AG04449 (cell line): ENCODE measurements at regions not wholly inside any gene's neighbourhood (a gene's known extent, or its start where the extent isn't known, plus 50 kb on each side); places are given as distances from the start of the nearest gene placed in this dataset.

Source experiments
- CTCF ChIA-PET: fragments of 350-600 bp; formaldehyde crosslinking; extraction: SDS; loops from one replicate; lab custom pipeline; 2021; ENCODE audit warnings: antibody characterized with exemption; lab: Yijun Ruan, JAX
- POLR2A ChIA-PET: fragments of 400-600, 350-600 bp; formaldehyde crosslinking; extraction: SDS; loops from one replicate; lab custom pipeline; 2020; ENCODE audit warnings: antibody characterized with exemption, inconsistent platforms; lab: Yijun Ruan, JAX
- DNase-seq: peaks from one replicate; pipeline ENCODE4 v3.0.0-alpha.2; 2010; ENCODE audit warnings: low read depth, low spot score
- H3K4me3 ChIP-seq: 2 replicates; pipeline ENCODE4 v1.5.1; 2011; ENCODE audit warnings: low read depth, mild to moderate bottlenecking, control low read depth, low read length
- TF ChIP-seq, protein P1 (sequence below): IDR thresholded peaks from one replicate; pipeline ENCODE4 v1.5.1; 2011; ENCODE audit warnings: mild to moderate bottlenecking, moderate library complexity, low read length, control low read depth, inconsistent platforms; ENCODE audit not compliant: insufficient read depth; ENCODE audit errors: missing control alignments

DNA sequence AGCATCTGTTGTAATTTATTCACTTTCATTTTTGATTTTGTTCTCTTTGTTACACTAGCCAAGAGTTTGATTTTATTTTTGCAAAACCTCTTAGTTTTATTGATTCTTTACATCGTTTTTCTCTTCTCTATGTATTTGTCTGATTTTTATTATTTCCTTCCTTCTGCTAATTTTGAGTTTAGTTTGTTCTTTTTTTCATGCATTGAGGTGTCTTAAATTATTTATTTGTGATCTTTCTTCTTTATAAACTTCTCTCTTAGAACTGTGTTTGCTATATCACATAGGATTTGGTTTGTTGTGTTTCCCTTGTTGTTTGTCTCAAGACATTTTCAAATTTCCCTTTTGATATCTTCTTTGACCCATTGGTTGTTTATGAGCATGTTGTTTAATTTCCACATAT is 51.7 kb upstream of the NFKBIA start:
- H3K4me3 ChIP-seq = no peak overlapping the region
- TF ChIP-seq, protein P1, sequence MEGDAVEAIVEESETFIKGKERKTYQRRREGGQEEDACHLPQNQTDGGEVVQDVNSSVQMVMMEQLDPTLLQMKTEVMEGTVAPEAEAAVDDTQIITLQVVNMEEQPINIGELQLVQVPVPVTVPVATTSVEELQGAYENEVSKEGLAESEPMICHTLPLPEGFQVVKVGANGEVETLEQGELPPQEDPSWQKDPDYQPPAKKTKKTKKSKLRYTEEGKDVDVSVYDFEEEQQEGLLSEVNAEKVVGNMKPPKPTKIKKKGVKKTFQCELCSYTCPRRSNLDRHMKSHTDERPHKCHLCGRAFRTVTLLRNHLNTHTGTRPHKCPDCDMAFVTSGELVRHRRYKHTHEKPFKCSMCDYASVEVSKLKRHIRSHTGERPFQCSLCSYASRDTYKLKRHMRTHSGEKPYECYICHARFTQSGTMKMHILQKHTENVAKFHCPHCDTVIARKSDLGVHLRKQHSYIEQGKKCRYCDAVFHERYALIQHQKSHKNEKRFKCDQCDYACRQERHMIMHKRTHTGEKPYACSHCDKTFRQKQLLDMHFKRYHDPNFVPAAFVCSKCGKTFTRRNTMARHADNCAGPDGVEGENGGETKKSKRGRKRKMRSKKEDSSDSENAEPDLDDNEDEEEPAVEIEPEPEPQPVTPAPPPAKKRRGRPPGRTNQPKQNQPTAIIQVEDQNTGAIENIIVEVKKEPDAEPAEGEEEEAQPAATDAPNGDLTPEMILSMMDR = no peak
- ChIA-PET CTCF (no interaction called here), POLR2A (no interaction called here)
- DNase-seq = no peak

DNA sequence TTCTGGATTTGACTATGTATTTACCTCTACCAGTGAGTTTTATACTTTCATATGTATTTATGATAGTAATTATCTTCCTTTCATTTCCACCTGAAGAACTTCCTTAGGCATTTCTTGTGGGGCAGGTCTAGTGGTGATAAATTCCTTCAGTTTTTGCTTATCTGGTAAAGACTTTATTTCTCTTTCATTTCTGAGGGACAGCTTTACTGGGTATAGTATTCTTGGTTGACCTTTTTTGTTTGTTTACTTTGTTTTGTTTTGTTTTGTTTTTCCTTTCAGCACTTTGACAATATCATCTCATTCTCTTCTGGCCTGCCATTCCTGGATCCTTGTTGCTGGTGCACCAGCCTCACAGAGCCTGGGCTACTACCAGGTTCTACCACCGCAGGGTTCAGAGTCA is 53.9 kb upstream of the NFKBIA start:
- ChIA-PET CTCF (no interaction called here), POLR2A (no interaction called here)
- no peak for DNase-seq
- H3K4me3 ChIP-seq = no peak overlapping the region
- TF ChIP-seq, protein P1 = no peak

DNA sequence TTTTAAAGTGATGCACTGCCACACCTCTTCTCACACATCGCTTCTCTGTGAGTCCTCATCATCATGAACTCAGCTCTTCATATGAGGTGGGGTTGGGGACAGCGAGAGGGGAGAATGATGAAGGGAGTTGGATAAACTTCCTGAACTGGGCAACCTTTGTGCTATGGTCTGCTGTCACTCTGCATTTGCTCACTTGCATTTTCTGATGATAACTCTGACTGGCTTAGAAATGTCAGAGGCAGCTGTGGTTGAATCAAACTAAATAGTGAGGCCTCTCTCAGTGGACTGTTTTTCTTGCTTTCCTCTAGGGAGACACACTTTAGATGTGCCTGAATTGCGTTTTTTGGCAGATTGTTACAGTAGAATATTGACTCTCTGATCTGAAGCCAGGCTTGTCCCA is 55.2 kb upstream of the NFKBIA start:
- TF ChIP-seq, protein P1 = no peak
- no peak for DNase-seq
- ChIA-PET CTCF (no interaction called here), POLR2A (no interaction called here)
- no peak overlapping the region for H3K4me3 ChIP-seq

DNA sequence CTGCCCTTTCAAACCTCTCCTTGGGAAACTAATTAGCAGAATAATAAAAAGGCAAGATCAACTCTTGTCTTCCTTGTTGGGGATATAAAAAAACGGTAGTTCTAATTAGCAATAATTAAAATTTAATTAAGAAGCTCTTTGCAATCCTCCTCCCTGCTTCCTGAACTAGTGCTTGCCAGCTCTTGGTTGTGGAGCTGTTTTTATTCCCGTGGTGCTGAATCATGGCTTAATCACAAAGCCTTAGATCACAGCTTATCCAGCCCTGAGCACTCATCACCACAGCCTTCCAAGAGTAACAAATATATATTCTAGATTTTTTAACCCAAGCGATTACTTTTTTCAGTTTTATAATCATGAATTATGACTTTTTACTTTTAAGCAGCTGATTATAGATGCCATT is 63.2 kb upstream of the INSM2 start:
- ChIA-PET CTCF (interaction anchor here (1.3 kb wide), 1 partner anchor 31 kb away, joined by 3 read pairs; no protein-coding TSS in a partner anchor), POLR2A (no interaction called here)
- no peak for DNase-seq
- H3K4me3 ChIP-seq = no peak overlapping the region
- TF ChIP-seq, protein P1 = no peak

DNA sequence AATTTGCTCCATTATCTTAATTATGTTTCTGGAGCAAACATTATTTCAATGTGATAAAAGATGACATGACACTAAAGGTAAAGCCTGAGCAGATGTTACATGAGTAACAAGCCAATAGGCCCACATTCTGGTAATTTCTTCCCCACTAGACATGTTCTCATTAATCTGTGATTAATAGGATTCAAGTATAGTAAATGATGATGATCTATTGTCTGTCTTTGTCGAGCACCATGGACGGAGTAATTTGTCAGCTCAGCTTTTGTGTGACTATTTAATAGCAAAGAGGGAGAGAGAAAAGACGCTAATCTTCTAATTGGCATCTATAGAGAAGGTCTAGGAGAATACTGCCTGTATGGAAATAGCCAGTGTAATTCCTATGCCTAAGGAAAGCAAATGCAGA is 62.2 kb upstream of the INSM2 start:
- DNase-seq = no peak
- POLR2A ChIA-PET = no interaction called here
- TF ChIP-seq, protein P1 = no peak
- no peak overlapping the region for H3K4me3 ChIP-seq
- CTCF ChIA-PET = no interaction called here

DNA sequence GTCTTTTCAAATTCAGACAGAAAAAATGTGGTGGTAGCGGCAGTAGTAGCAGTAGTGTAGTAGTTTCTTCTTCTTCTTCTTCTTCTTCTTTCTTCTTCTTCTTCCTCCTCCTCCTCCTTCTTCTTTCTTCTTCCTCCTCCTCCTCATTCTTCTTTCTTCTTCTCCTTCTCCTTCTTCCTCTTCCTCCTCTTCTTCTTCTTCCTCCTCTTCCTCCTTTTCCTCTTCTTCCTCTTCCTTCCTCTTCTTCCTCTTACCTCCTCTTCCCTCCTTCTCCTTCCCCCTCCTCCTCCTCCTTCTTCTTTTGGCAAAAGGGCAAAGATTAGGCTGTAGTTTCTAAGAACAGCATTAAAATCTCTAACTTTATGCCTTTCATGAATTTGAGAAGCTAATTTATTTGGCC is 59.6 kb upstream of the INSM2 start:
- H3K4me3 ChIP-seq = no peak overlapping the region
- no peak for DNase-seq
- TF ChIP-seq, protein P1 = no peak
- ChIA-PET POLR2A (no interaction called here), CTCF (no interaction called here)
